ENCODE measurements at regions not wholly inside any gene's neighbourhood (a gene's known extent, or its start where the extent isn't known, plus 50 kb on each side); places are given as distances from the start of the nearest gene placed in this dataset.
"Not testable (repeated sequence)": the region's sequence is repeated elsewhere in the genome, so short reads cannot be mapped to it uniquely, and the experiment has no call there.

DNA sequence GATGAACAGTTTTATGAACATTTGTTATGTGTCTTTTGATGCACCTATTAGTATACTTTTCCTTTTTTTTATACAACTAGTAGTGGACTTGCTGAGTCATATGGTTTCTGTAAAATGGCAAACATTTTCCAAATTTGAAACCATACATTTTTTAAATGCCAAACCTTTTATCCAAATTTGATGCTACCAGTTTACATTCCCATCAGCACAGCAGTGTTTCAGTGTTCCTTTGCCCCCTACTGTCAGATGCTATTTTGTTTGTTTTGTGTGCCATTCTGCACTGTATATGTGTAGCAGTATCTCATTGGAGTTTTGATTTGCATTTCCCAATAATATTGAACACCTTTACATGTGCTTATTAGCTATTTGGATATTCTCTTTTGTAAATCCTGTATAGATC is 219.4 kb downstream of the TANC2 start:
- DNase-seq: no peak

GRCh38 chr17:63189082-63189481 is 223.0 kb downstream of the TANC2 start:
- no peak for DNase-seq

DNA sequence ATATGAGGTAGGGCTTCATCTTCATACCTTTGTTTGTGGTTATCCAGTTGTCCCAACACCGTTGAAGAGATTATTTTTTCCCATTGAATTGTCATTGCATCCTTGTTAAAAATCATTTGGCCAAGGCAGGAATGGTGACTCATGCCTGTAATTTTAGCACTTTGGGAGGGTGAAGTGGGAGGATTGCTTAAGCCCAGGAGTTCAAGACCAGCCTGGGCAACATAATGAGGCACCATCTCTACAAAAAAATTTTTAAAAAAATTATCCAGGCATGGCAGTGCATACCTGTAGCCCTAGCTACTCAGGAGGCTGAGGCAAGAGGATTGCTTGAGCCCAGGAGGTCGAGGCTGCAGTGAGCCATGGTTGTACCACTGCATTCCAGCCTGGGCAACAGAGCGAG is 223.9 kb downstream of the TANC2 start:
- no peak for DNase-seq

- no peak for DNase-seq
These were observed 224.9 kb downstream of the TANC2 start for GRCh38 chr17:63190821-63191370.

- DNase-seq: no peak
These were observed 225.6 kb downstream of the TANC2 start for GRCh38 chr17:63191610-63192009.

DNA sequence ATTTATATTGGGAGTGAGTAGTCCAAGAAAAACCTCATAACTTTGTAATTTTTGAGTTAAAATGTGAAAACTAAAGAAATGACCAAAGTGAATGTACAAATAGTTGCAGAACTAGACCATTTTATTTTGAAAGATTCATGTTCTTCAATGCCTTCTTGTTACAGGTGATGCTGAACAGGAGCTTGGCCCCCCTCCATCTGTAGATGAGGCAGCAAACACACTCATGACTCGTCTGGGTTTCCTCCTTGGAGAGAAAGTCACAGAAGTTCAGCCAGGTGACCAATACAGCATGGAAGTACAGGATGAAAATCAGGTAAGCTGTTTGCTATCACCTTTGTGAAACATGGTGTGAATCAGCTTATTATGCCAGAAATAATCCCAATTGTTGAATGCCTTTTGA is 227.8 kb downstream of the TANC2 start:
- DNase-seq: no peak

DNA sequence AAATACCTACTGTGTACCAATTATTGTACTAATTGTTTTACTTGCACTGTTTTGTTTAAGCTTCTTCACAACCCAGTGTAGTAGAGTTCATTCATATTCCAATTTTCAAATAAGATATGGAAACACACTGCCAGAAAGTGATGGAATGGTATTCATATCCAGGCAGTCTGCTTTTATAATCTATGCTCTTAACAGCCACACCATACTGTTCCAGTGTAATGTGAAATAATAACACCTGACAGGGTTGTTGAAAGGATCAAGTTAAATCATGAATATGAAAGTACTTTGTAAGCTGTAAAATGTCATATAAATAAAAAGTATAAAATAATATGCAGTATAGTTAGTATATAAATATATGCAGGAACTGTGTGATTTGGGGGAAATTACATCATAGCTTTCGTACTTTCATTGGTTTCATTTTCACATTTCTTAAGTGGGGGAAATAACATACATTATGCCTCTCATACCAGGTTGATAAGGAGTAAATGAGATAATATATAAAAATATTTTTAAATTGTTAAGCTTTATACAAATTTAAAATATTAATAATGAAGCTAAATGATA is 230.8 kb downstream of the TANC2 start:
- DNase-seq: no peak

DNA sequence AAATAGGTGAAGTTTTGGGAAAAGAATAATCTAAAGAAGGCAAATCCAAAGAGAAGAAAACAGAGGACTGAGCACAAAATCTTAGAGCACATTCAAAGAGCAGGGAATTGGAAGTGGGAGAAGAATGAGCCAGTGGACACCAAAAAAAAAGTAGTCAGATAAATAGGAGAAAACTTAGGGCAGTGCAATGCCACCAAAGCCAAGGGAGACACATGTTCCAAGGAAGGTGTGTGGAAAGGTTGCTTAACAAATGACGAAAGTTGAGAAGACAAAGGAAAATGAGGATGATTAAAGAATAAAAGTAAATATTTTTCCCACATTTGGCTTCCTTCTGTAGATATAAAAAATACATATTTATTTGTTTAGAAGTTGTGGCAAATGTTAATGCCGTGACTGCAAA is 237.6 kb downstream of the TANC2 start:
- no peak for DNase-seq

DNA sequence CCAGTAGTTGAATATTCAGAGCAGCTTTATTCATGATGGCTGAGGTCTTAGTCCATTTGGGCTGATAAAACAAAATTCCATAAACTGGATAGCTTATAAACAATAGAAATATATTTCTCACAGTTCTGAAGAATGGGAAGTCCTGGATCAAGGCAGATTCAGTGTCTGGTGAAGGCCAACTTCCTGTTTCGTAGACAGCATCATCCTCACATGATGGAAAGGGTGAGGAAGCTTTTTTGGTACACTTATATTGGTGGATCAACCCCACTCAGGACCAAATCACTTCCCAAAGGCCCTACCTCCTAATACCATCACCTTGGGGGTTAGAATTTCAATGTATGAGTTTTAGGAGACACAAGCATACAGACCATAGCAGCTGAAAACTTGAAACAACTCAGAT is 224.2 kb downstream of the CYB561 start:
- no peak for DNase-seq

- DNase-seq: no peak
These were observed 223.5 kb downstream of the CYB561 start for GRCh38 chr17:63222655-63223054.

DNA sequence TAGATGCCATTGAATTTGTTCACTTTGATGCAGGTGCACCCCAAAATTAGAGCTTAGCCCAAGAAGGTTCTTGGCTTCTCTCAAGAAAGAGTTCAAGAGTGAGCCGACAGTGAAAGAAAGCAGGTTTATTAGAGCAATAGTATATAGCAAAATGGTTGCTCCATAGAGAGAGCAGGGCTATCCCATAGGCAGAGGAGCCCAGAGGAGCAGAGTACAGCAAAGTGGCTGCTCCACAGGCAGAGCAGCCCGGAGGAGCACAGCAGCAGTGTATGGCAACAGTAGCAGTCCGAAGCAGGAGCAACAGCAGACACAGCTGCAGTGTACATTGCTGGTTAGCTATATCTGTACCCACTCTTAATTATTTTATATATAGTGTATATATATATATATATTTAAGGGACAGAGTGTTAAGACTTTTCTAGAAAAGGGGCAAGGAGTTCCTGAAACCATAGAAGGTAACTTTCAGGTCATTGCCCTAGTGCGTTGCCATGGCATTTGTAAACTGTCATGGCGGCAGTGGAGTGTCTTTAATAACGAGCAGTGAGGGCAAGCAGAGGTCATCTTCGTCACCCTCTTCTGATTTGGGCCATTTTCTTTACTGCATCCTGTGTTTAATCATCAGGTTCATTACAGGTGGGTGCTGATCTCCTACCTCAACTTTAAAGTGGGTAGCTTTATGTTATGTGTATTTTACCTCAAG is 222.7 kb downstream of the CYB561 start:
- DNase-seq: no peak

GRCh38 chr17:63224644-63225043 is 221.5 kb downstream of the CYB561 start:
- no peak for DNase-seq

- DNase-seq: not testable (repeated sequence)
These were observed 219.4 kb downstream of the CYB561 start for GRCh38 chr17:63226720-63227119.

- not testable (repeated sequence) for DNase-seq
These were observed 215.0 kb downstream of the CYB561 start for GRCh38 chr17:63231015-63231620.

DNA sequence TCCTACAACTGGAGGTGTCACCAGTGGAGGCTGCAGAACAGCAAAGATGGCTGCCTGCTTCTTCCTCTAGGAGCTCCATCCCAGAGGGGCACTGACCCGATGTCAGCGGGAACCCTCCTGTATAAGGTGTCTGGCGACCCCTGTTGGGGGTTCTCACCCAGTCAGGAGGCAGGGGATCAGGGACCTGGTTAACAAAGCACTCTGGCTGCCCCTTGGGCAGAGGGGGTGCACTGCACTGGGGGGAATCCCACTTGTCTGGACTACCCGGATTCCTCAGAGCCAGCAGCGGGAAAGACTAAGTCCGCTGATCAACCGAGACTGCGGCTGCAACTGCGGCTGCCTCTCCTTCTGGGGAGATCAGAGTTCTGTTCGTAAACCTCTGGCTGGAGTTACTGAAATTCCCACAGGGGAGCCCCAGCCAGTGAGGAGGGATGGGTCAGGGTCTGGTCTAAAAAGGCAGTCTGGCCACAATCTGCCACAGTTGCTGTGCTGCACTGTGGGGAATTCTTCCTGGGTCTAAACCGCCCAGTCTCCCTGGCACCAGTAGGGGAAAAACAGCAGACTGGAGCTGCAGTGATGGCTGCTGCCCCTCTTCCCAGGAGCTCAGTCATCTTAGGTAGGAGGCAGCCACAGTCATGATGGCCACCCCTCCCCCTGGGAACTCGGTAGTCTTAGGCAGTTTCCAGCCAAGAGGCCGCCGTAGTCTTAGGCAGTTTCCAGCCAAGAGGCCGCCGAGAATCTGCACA is 213.4 kb downstream of the CYB561 start:
- no peak for DNase-seq

DNA sequence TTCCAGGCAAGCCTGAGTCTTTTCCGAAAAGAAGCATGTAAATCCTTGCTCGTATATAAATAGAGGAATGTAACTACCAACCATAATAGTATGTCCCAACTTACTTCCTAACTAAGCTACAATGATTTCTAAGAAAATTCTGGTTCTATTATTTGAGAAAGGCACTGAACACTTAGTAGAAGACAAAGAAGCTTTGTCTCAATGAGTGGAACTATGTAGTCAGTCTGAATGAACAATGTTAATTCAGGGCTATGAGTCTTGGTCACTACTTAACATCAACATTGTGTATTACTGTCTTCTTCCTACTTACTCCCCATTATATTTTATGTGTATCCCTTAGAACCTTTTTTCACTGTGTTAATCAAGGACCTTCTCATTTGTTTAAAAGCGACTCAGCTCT is 206.0 kb downstream of the CYB561 start:
- DNase-seq: no peak

DNA sequence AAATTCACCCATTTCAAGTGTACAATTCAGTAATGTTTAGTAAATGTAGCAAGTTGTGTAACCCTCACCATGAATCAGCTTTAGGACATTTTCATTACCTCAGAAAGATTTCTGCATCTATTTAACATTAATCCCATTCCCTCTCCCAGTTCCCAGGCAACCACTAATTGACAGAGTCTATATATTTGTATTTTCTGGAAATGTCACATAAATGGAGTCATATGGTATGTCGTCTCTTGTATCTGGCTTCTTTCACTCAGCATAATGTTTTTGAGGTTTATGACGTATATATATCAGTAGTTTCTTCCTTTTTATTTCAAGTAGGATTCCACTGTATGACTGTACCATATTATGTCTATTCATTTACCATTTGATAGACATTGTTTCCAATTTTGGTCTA is 199.8 kb downstream of the CYB561 start:
- DNase-seq: no peak

DNA sequence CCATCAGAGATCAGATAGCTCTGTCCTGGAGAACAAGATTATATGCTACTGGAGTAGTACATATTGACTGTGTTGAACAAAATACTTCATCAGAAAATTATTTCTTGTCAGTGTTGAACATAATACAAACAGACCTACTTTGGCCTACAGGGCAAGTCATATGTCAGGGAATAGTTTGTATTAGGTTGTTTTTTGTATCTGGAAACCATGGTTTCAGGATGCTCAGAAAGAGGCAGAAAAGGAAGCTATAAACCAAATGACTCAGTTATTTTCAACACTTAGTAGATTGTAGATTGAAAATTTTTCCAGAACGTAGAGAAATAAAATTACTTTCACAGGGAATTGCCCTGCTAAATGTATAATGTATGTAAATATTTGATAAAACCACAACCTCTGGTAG is 198.4 kb downstream of the CYB561 start:
- no peak for DNase-seq

DNA sequence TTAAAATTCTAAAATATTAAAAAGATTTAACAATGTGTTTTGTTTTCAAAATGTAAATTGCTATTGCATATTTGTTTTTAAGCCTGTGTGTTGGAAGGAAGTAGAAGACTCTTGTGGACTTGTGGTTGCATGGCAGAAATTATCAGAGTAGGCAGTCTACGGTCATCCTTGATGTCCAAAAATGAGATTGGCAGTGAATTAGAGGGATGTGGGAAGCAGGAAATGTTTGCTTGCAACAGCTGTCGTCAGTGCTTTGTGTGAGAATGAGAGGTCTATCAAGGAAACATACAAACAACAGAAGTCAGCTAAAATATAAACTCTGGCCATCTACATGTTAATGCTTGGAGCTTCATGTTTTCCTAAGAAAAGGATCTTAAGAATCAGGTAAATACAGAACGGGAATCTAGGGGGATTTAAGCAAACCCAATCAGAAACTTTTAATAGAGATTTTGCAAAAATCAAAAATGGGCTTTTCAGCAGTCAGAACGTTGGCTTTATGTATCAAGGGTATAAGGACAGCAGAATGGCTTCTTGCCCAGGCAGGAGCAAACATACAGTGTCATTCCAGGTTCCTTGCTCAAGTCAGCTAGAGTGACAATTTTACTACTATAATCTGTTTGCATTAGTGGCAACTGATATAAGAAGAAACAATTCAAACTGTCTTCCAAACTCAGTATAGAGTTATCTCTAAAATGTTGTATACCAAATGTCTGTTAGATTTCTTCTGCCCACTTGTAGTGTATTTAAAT is 196.7 kb downstream of the CYB561 start:
- DNase-seq: no peak

- no peak for DNase-seq
These were observed 195.3 kb downstream of the CYB561 start for GRCh38 chr17:63250830-63251229.

DNA sequence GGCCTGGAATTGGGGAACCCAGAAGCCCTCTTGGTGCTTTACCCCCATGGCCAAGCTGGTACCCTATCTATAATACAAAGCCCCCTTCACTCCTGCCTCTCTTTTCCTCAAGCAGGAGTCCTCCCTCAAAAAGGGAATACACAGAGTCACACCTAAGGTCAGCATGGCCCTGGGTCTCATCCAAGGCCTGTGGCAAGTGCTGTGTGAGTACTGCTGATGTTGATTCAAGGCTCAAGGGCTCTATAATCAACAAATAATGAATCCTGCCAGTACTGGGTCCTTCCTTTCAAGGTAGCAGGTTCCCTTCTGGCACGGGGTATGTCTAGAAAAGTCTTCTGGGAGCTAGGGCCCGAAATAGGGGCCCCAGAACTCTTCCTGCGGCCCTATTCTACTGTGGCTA is 187.3 kb downstream of the CYB561 start:
- no peak for DNase-seq

DNA sequence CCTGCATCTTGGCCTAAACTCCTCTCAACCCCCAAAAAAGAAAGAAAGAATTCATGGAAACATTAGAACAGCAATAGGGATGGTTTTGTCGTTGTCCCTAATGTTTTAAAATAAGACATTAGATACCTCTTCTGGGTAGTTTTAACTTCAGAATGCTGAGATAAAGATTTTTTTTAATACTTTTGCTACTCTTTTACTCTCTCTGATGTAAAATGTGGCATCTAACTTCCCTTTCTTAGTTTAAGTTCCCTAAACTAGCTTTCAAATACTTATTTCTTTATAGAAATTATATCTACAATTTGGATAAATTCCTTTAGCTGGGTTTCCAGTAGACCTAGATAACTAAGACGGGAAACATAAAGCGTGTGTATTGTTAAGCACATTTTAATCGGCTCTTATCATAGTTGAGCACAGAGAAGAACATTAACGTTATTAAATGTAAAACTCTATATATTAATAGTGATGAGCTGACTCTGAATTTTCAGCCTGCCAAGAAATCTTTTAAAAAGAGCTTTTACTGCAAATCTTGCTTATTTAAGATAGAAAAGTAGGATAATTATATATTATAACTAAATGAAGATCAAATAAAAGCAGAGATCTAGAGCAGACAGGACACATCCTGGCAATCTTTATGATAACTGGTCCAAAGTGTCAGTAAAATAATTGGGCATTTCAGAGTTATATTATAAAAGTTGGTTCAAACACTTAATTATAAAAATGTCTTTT is 183.2 kb downstream of the CYB561 start:
- DNase-seq: no peak
